ENCODE measurements at regions not wholly inside any gene's neighbourhood (a gene's known extent, or its start where the extent isn't known, plus 50 kb on each side); places are given as distances from the start of the nearest gene placed in this dataset.

DNA sequence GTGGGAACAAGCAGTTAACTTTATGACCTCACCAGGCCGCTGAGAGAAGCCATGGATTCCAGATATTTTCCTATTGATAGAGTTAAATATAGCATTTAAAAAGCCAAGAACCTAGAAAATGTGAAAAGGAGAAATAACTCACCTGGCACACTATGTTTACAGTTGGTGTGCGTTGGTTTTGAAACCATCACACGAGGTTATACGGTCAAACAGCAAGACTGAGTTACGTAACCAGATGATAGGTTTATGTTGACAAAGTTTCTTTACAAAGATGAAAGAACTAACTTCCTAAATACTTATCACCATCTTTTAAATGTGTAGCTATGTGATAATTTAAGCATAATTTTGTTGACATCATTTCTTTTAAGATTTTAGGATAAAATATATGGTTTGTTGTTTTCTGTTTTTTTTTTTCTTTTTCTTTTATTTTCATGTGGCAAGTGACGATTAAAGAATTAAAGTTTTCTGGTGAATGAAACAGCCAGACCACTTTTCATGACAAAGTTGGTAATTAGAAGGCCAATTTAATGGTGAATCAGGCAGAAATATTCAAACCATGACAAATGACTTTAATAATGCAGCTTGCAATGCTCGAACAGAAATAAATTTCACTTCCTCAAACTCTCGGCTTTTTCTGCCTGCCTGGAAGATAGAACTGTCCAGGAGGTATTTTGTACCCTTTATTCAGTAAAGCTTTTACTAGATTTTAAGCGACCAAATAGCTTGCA is 339.1 kb upstream of the OBI1 start:
- H3K27ac ChIP-seq: no peak overlapping the region

DNA sequence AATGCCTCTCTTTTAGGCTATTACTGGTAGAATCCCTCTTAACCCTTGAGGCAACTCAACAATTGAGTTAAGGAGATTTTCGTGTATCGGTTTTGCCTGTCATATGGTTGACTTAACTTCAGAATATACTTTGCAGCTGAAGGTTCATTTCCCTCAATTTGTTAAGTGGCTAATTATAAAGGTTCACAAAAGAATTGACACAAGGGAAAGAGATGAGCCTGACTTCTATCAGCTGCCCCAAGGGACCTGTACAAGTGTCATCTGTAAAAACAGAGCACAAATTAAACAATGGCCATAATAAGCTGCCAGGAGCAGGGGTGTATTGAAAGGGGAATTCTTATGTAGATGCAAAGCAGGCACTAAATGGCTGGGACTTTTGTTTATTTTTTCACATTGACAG is 334.8 kb upstream of the OBI1 start:
- no peak overlapping the region for H3K27ac ChIP-seq
- TF ChIP-seq, protein P1, sequence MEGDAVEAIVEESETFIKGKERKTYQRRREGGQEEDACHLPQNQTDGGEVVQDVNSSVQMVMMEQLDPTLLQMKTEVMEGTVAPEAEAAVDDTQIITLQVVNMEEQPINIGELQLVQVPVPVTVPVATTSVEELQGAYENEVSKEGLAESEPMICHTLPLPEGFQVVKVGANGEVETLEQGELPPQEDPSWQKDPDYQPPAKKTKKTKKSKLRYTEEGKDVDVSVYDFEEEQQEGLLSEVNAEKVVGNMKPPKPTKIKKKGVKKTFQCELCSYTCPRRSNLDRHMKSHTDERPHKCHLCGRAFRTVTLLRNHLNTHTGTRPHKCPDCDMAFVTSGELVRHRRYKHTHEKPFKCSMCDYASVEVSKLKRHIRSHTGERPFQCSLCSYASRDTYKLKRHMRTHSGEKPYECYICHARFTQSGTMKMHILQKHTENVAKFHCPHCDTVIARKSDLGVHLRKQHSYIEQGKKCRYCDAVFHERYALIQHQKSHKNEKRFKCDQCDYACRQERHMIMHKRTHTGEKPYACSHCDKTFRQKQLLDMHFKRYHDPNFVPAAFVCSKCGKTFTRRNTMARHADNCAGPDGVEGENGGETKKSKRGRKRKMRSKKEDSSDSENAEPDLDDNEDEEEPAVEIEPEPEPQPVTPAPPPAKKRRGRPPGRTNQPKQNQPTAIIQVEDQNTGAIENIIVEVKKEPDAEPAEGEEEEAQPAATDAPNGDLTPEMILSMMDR (conservative IDR thresholded peaks at IDR 0.05): no peak
- TF ChIP-seq ZFX (IDR thresholded peaks at IDR 0.05): no peak

More for the DNA sequence above, 339.1 kb upstream of the OBI1 start:
- TF ChIP-seq, protein P1 (conservative IDR thresholded peaks at IDR 0.05): no peak

DNA sequence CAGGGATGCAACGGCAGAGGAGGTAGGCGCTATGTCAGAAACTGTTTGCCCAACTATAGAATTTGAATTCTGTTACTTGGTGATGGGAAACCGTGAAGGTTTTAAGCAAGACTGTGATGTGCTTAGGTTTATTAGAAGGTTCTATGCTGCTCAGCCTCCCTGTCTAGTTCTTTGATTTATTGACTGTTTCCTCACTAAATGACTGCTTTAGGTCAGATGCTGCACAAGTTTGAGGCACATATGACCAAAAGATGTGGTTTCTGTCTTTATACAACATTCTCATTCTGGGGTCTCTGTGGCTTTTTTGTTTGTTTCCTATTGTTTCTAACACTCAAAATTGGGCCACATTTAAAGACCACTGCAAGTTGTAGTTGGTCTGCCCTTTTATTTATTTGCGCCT is 323.0 kb upstream of the OBI1 start:
- TF ChIP-seq ZFX (IDR thresholded peaks at IDR 0.05): no peak
- TF ChIP-seq, protein P1 (conservative IDR thresholded peaks at IDR 0.05): no peak

DNA sequence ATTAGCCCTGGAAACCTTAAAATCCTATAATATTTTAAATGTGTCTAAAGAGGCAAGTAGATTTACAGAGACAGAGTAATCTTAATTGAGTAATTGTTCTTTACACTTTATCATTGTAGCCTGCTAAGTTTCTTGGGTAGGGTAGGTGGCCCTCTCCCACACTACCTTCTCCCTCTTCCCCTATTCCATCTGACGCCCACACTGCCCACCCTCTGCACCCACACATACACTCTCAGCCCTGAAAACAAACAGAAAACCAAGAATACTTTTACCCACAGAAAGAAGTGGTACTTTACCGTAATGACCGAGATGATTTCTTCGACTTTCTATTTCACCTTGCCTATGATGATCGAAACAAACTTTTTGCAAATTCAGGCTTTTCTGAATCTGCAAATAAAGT is 320.4 kb upstream of the OBI1 start:
- TF ChIP-seq, protein P1 (conservative IDR thresholded peaks at IDR 0.05): no peak
- TF ChIP-seq ZFX (IDR thresholded peaks at IDR 0.05): no peak
- H3K27ac ChIP-seq: no peak overlapping the region

More for the DNA sequence above, 323.0 kb upstream of the OBI1 start:
- H3K27ac ChIP-seq: no peak overlapping the region

DNA sequence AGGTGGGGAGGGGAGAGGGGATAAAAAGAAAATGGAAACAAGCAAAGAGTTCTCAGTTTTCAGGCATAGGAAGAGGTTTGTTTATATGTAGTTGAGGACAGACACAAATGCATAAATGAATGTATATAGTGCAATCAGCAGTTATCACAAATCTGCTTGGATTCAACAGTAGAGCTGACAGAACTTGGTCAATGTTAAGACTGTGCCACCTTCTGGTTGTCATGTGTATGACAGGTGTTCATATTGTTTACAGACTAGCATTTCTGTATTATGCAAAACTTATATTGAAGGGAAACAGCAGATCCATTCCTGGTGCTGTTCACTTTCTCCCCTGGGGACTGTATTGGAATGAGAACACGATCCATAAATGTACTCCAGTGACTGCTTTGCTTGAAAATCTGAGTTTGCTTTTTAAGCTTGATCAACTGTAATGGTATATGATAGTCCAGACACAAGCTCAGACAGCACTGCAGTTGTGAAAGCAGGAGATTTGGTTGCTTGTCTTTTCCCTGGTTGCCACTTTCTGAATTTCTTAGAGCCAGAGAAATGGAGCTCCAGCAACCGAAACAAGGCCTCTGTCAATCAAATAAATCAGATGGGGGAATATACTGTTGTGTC is 319.5 kb upstream of the OBI1 start:
- no peak for TF ChIP-seq ZFX (IDR thresholded peaks at IDR 0.05)
- TF ChIP-seq, protein P1 (conservative IDR thresholded peaks at IDR 0.05): peak; percentile 74
- H3K27ac ChIP-seq: no peak overlapping the region

DNA sequence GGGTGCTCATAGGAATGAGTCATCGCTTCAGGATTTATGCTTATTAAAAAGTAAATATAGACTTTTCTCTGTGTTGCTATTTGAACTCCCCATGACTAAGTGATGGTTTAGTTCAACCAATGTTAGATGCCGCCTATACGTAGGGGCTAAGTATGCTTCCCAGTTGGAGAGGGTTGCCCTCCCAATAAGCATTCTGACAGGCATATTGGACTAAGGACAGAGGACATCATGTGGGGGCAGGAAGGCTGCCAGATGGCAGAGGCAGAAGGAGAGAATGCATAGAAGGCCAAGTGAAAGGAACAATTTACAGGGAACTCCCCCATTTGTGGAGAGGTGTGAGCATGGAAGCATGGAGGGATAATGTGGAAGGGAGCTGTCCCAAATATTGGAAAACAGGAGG is 318.4 kb upstream of the OBI1 start:
- TF ChIP-seq, protein P1 (conservative IDR thresholded peaks at IDR 0.05): no peak
- no peak for TF ChIP-seq ZFX (IDR thresholded peaks at IDR 0.05)
- H3K27ac ChIP-seq: no peak overlapping the region

DNA sequence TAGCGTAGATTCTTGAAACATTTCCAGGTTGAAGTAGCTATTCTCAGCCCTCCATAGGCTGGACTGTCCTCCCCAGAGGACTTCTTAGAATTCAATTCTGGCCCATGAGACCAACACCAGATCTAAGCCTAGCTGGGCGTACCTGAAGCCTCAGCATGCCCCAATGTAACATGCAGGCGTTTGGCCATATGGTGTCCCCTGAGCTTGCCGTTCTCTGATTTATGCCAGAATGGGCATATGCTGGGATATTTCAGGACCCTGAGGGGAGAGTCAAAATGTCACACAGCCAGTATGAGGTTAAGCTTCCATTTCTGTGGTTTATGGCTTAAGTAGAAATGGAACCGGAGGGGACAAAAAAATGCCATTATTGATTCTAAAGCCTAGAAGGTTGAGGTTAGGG is 317.7 kb upstream of the OBI1 start:
- TF ChIP-seq ZFX (IDR thresholded peaks at IDR 0.05): no peak
- TF ChIP-seq, protein P1 (conservative IDR thresholded peaks at IDR 0.05): no peak
- no peak overlapping the region for H3K27ac ChIP-seq
